Neural progenitor cell (in vitro differentiated cells): ENCODE measurements at regions not wholly inside any gene's neighbourhood (a gene's known extent, or its start where the extent isn't known, plus 50 kb on each side); places are given as distances from the start of the nearest gene placed in this dataset.

Experiments
- DNase-seq: peaks from one replicate; pipeline ENCODE4 v3.0.0-alpha.2; 2016; ENCODE audit warnings: low spot score
- H2AFZ ChIP-seq: fragments of 200-600 bp; sonication (generic); replicated peaks from 2 replicates; pipeline ENCODE4 v1.6.1; 2016; ENCODE audit warnings: antibody characterized with exemption
- H3F3A ChIP-seq: fragments of 200-600 bp; sonication (generic); 2 replicates; pipeline ENCODE4 v1.6.1; 2016; ENCODE audit warnings: antibody characterized with exemption, low read depth
- H3K27ac ChIP-seq: fragments of 200-600 bp; sonication (generic); 2 replicates; pipeline ENCODE4 v1.5.1; 2016; ENCODE audit warnings: mild to moderate bottlenecking
- H3K27me3 ChIP-seq: fragments of 200-600 bp; sonication (generic); 2 replicates; pipeline ENCODE4 v1.6.1; 2016; ENCODE audit warnings: mild to moderate bottlenecking, moderate library complexity
- H3K36me3 ChIP-seq: fragments of 200-600 bp; sonication (generic); 2 replicates; pipeline ENCODE4 v1.5.1; 2016
- H3K4me1 ChIP-seq: fragments of 200-600 bp; sonication (generic); 2 replicates; pipeline ENCODE4 v1.6.1; 2016; ENCODE audit warnings: mixed run types
- H3K4me2 ChIP-seq: fragments of 200-600 bp; sonication (generic); 2 replicates; pipeline ENCODE4 v1.6.1; 2016
- H3K4me3 ChIP-seq: fragments of 200-600 bp; sonication (generic); 2 replicates; pipeline ENCODE4 v1.5.1; 2016
- H3K79me2 ChIP-seq: fragments of 200-600 bp; sonication (generic); 2 replicates; pipeline ENCODE4 v1.6.1; 2016; ENCODE audit warnings: low read depth
- H3K9ac ChIP-seq: fragments of 200-600 bp; sonication (generic); 2 replicates; pipeline ENCODE4 v1.6.1; 2016
- H3K9me3 ChIP-seq: fragments of 200-600 bp; sonication (generic); 2 replicates; pipeline ENCODE4 v1.5.1; 2016; ENCODE audit warnings: low read depth
- H4K20me1 ChIP-seq: fragments of 200-600 bp; sonication (generic); 2 replicates; pipeline ENCODE4 v1.6.1; 2016; ENCODE audit warnings: low read depth
- H3K27ac Mint-ChIP-seq: 3 replicates; pipeline ENCODE4 v1.8.0; 2021; ENCODE audit warnings: mixed read lengths
- H3K27me3 Mint-ChIP-seq: 2 replicates; pipeline ENCODE4 v1.8.0; 2022; ENCODE audit warnings: low read depth, mild to moderate bottlenecking, inconsistent platforms, moderate library complexity, mixed read lengths; ENCODE audit not compliant: insufficient read depth
- H3K36me3 Mint-ChIP-seq: 3 replicates; pipeline ENCODE4 v1.8.0; 2021; ENCODE audit warnings: mixed read lengths
- H3K4me1 Mint-ChIP-seq: 3 replicates; pipeline ENCODE4 v1.8.0; 2021; ENCODE audit warnings: mixed read lengths
- H3K4me3 Mint-ChIP-seq: 3 replicates; pipeline ENCODE4 v1.8.0; 2021; ENCODE audit warnings: mild to moderate bottlenecking, moderate library complexity, mixed read lengths
- H3K9me3 Mint-ChIP-seq: 3 replicates; pipeline ENCODE4 v1.8.0; 2020; ENCODE audit warnings: mixed read lengths
- CTCF ChIP-seq: fragments of 200-600 bp; sonication (generic); IDR thresholded peaks from 2 replicates; pipeline ENCODE4 v1.5.1; 2017; ENCODE audit warnings: antibody characterized with exemption, mild to moderate bottlenecking
- EZH2 ChIP-seq: fragments of 200-600 bp; sonication (generic); IDR thresholded peaks from 2 replicates; pipeline ENCODE4 v1.6.1; 2017; ENCODE audit warnings: antibody characterized with exemption, mild to moderate bottlenecking, moderate library complexity
- EZH2phosphoT487 ChIP-seq: fragments of 200-600 bp; sonication (generic); IDR thresholded peaks from 2 replicates; pipeline ENCODE4 v1.6.1; 2017; ENCODE audit warnings: antibody characterized with exemption

- Mint-ChIP-seq H3K4me1 (no peaks in the 10 kb centered on the region), H3K36me3 (no peaks in the 10 kb centered on the region), H3K27me3 (no peaks in the 10 kb centered on the region), H3K27ac (no peak overlapping the region), H3K9me3 (no peaks in the 10 kb centered on the region), H3K4me3 (no peak overlapping the region)
- TF ChIP-seq EZH2 (no peak), EZH2phosphoT487 (no peak)
- Histone ChIP-seq H3K9ac (no peak overlapping the region), H3F3A (no peaks in the 10 kb centered on the region), H3K27me3 (peaks cover 8% of the 10 kb centered on the region), H2AFZ (no peak overlapping the region), H3K4me1 (peaks cover 7% of the 10 kb centered on the region), H3K9me3 (no peaks in the 10 kb centered on the region), H3K79me2 (no peaks in the 10 kb centered on the region), H3K4me2 (no peak overlapping the region), H4K20me1 (no peaks in the 10 kb centered on the region), H3K4me3 (no peak overlapping the region), H3K27ac (no peak overlapping the region), H3K36me3 (no peaks in the 10 kb centered on the region)
- DNase-seq: no peak
Observed at GRCh38 chr20:22379472-22379871, 204.9 kb downstream of the FOXA2 start.

DNA sequence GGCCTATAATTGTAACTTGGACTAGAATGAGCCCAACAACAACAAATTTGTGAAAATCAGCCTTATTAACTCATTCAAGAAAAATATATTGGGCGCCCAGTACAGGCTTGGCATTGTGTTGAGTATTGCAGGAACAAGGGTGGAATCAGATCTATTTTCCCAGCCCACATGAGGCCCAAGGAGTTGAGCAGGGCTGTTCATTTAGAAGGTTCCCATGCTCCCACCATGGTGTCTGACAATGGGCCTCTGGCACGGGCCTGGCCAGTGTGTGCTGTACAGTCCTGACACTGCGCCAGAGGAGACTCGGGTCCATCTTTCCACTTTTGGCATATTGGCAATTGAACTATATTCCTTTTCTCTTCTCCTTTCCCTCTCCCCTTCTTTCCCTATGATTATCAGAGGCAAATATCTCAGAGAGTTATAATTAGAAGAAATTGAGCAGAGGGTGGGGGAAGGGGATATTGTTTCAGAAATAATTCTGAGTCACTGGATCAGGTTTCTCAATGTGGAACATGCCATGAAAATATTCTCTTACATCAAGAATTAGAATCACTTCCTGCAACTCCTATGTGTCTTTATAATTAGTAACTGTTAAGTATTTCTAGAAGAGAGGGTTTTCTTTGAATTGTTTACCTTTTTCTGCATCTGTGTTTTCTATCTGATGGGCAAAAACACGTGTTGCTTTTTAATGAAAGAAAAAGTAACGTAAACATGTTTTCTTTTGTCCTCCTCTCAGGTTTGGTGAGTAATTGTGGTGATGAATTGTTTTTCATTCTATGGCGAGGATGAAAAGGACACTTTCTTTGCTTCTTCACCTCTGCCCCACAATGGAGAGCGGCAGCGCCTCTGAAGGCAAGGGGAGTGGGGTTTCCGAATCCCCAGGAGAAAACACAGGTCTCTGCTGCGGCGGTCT lies 209.4 kb downstream of the FOXA2 start:
- no peaks in the 10 kb centered on the region for H3K36me3 Mint-ChIP-seq
- Histone ChIP-seq H3K27ac (no peak overlapping the region), H2AFZ (peak overlapping the region; percentile 50), H3K4me3 (no peak overlapping the region), H3K9me3 (no peaks in the 10 kb centered on the region), H3K27me3 (peaks cover 21% of the 10 kb centered on the region), H3K4me2 (no peak overlapping the region), H3K79me2 (no peaks in the 10 kb centered on the region), H3K36me3 (no peaks in the 10 kb centered on the region), H3F3A (no peaks in the 10 kb centered on the region), H3K4me1 (peaks cover 7% of the 10 kb centered on the region), H4K20me1 (no peaks in the 10 kb centered on the region), H3K9ac (no peak overlapping the region)
- no peak for DNase-seq
- H3K4me1 Mint-ChIP-seq: no peaks in the 10 kb centered on the region
- H3K27me3 Mint-ChIP-seq: peaks cover 4% of the 10 kb centered on the region
- no peak overlapping the region for H3K27ac Mint-ChIP-seq
- TF ChIP-seq EZH2phosphoT487 (no peak), CTCF (no peak), EZH2 (no peak)
- H3K4me3 Mint-ChIP-seq: no peak overlapping the region
- H3K9me3 Mint-ChIP-seq: no peaks in the 10 kb centered on the region

DNA sequence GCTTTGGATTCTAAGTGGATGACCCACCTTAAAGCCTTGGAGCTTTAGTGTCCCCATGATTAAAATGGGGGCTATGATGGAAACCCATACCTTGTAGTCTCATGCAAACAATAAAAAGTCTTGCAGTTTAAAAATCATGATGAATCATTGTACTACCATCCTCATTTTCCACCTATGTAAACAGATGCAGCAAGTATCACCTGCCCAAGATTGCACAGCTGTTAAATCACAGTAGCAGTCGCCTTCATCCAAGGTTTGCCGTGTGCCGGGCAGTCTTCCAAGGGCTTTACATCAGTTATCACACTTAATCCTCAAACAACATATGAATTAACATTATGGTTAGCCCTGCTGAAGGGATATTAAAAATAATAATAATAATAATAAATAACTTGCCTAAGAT lies 210.3 kb downstream of the FOXA2 start:
- TF ChIP-seq EZH2 (no peak), CTCF (no peak), EZH2phosphoT487 (no peak)
- Histone ChIP-seq H3K4me2 (no peak overlapping the region), H2AFZ (no peak overlapping the region), H3F3A (no peaks in the 10 kb centered on the region), H3K9me3 (no peaks in the 10 kb centered on the region), H3K27ac (no peak overlapping the region), H3K4me3 (no peak overlapping the region), H3K27me3 (peaks cover 29% of the 10 kb centered on the region), H3K4me1 (peaks cover 7% of the 10 kb centered on the region), H4K20me1 (no peaks in the 10 kb centered on the region), H3K79me2 (no peaks in the 10 kb centered on the region), H3K36me3 (no peaks in the 10 kb centered on the region), H3K9ac (no peak overlapping the region)
- Mint-ChIP-seq H3K9me3 (no peaks in the 10 kb centered on the region), H3K27ac (no peak overlapping the region), H3K4me1 (no peaks in the 10 kb centered on the region), H3K27me3 (peaks cover 7% of the 10 kb centered on the region), H3K4me3 (no peak overlapping the region), H3K36me3 (no peaks in the 10 kb centered on the region)
- DNase-seq: no peak
